Right forelimb (tissue), 1 donor: ENCODE measurements at regions not wholly inside any gene's neighbourhood (a gene's known extent, or its start where the extent isn't known, plus 50 kb on each side); places are given as distances from the start of the nearest gene placed in this dataset.

Experiments used
- DNase-seq: peaks from one replicate; pipeline ENCODE4 v3.0.0-alpha.2; 2018

DNA sequence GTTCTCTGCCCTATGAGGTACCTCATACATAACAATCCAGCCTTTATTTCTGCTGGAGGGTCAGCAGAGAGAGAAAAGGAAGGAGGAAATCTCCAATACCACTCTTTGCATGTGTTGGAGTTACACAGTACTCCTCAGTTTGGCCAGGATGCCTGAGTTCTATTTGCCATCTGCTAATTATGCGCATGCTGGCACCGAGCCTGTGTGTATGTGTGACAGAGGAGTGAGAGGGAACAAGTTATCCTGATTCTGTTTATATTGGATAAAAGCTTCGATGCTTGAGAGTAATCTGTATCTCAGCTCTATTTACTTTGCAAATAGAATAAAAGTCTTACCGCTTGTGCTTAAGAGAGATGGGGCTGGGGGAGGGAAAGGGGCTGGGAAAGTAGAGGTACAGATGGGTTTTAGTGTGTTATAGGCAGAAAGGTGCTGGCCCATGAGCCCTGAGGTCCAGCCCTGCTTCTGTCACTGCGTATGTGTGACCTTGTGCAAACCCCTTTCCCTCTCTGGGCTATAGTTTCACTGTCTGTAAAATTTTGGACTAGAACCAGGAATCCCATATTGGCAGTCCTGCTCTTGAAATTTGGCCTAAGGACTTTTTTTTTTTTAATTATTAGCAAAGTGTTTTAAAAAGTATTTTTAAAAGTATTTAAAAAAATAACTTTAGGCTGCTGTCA lies 54.5 kb upstream of the PLXNA2 start:
- no peak for DNase-seq

DNA sequence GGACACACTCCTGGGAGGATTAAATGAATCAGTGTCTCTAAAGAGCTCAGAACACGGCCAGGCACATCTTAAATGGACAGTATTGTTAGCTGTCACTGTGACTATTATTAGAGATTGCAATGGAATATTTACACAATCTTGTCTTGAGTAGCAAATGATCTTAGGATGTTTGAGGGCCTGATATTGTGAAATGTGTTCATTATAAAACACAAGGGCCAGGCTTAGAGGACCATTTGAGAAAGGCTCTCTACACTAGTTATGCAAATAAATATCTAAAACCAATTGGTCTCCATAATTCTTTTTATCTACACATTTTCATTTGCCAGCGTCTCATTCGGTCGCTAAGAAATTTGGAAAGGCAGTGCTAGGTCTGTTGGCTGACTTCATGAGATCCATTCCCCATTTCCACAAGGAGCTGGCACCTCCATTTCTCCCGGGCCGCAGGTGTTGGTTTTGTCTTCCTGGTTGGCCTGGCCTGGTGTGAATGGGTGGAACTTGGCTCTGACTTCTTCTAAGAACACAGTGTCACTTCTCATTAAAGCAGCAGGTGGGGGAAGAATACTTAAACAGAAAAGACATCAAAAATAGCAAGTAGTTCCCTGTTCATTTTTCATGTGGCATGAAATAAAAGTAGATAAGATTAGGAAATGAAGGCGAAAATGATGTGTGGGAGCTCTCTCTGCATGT lies 56.0 kb upstream of the PLXNA2 start:
- no peak for DNase-seq

DNA sequence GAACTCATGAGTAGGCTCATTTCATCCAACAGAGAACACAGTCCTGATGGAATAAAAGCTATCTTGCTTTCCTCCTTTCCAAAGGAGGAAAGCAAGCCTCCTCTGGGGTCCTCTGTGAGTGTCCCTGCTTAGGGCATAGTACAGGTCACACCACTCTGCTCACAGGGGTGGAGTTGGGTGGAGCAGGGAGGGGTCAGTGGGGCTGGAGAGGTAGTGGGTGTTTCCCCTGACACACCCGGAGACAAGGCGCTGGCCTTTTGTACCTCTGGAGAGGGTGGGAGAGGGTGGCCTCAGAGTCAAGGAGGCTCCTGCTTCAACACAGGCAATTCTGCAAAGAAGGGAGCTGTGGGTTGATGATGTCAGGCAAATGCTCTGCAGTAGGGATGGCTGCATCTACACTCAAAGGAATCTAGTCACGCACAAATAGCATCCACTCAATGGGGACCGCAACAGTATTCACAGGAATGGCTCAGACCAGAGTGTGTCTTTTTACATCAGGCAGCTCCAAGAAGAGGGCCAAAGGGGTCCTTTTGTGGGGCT lies 58.6 kb upstream of the PLXNA2 start:
- DNase-seq = no peak

DNA sequence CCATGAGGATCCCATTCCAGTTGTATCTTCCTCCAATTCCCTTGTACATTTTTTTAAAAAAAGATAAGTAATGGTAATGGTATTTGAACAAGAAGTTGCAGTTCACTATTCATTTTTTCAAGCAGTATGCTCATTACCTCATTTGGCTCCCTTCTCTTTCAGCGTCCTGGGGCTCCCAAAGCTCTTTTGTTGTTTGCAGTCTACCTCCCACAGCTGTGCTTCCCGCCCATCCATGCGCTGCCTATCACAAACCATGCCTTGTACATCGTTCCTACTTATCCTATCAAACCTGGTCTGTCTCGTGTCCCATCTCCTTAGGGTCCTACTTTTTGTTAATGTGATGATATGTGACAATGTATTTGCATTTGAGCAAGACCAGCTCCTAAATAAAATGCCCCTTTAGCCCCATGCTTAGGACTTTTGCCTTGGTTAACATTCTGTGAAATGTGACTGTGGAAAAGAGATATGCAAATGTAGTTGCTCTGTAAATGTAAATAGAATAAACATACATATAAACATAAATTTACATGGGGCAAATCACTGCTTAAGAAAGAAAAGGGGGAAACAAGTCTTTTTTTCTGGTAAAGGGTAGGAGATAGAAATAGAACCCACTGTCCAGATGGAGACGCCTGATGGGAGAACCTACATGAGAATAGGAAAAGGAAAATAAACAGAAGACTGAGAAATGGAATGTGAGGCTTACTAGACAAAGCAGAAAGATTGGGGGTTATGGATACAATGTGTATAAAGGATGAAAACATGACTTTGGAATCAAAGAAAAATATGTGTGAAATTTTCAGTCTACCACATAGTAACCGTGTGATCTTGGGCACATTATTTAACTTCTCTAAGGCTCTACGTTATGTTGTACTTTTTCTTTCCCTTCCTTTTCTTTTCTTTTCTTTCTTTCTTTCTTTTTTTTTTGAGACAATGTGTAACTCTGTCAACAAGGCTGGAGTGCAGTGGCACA lies 59.8 kb upstream of the PLXNA2 start:
- DNase-seq = no peak

DNA sequence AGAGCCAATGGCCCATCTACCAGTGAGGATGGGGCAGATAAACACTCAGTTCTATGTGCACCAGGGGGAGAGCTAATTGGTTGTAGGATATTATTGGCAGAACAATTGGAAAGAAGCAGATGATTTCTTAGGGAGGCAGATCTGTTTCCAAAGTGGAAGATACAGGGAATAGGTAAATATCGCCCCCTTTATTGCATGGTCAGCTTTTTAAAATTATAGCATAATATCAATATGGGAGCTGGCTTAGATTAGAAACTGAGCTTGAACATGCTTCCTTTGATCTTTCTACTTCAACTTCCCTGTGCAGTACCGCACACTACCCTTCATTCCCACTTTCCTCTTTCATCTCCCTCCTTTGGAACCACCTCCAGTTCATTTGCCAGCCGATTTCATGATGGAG lies 64.0 kb upstream of the PLXNA2 start:
- no peak for DNase-seq

DNA sequence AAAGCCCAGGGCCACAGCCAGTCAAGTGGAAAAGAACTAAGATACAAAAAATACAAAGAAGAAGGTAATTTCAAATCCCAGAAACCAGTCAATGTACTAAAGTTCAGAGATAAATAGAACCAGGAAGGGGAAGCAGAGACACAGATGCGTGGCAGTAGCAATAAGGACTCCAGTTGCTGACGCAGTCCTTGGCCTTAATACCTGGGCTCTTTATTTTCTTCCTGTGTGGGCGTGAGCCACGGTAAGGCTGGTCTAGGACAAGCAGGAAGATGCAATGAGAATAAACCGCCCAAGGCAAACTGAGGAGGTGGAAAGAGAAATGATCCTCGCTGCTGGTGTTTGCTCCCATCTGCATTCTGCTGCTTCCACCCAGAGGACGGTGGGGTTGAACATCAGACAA lies 65.6 kb upstream of the PLXNA2 start:
- no peak for DNase-seq

DNA sequence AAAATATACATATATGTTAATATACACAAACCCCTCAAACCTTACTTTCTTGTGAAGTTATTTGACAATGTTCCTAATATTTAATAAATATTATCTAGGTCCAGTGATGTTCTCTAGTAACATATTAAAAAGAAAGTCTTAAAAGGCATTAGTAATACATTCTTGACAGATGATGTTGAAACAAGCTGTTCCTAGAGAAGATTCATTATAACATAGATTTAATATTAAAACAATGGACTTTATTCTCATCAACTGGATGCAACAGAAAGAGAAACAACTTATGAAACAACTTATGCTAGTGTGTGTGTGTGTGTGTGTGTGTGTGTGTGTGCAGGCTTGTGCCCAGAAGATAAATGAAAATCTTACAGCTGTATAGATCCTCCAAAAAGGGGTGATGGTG lies 68.5 kb upstream of the PLXNA2 start:
- DNase-seq = no peak

DNA sequence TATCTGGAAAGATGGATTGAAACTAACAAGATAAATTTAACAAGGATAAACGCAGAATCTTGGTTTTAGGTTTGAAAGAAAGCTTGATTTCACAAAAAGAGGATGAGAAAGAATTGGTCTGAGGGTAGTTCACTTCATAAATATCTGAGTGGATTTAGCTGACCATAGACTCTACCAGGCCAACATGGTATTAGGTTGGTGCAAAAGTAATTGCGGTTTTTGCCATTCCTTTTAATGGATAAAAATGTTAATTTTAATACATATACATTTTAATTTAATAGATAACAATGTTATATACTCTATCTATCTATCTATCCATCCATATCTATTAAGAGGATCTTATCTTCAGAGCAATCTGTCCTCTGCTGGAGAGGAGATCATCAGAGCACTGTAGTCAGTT lies 70.2 kb upstream of the PLXNA2 start:
- no peak for DNase-seq

DNA sequence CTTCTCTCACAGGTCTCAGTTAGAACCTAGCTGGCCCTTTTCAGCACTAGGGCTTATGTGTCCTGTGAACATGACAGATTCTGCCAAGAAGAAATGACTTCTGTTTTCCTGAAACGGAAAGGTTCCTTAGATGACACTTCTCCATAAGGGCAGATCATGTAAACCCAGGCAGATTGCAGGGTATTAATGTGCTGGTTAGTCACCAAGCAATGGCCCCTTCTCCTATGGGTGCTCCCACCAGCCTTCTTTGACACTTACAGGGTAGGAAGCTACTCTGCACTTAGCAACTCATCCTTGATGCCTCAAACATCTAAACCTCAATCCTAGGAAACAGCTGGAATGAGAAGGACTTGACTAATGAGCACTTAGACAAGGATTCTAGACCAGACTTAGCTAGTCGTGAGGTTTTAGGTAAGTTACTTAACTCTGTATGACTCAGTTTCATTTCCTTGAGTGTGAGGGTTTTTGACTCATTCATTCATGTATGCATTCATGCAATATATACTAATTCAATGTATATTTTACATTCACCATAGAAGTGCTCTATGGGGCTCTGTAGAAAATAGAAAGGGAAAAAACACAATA lies 74.1 kb upstream of the PLXNA2 start:
- no peak for DNase-seq

DNA sequence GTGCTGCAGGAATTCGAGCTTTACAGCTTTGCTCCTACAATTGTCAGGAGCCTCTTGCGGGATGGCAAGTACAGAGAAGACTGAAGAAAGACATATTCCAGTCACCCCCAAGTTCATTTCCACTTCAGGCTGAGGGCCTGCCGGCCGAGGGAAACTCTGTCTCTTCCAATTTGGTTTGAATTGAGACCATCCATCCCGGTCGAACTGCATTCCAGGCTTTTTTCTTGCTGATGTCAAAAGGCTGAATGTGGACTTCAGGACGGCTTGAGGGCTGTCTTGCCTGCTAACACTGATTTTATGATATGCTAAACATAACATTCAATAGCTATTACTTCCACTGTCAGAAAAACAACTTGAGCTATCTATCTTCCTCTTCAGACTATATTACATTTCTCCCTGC lies 79.8 kb upstream of the PLXNA2 start:
- no peak for DNase-seq

DNA sequence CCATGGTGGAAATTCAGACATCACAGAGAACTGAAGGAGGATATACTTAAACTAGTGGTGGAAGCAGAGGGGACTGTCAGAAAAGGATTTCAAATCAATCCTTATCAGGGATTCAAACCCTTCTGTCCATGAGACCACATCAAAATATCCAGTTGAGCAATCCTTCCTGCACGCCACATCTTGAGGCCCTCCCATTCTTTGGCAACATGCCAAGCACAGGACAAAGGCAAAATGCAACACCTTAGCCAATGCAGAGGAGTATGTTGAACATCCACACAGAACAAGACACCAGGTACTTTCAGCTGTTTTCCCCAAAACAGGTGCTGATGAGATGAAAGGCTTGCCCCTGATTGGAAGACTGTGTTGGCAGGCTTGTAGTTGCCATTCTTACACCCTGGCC lies 81.8 kb upstream of the PLXNA2 start:
- DNase-seq = no peak

DNA sequence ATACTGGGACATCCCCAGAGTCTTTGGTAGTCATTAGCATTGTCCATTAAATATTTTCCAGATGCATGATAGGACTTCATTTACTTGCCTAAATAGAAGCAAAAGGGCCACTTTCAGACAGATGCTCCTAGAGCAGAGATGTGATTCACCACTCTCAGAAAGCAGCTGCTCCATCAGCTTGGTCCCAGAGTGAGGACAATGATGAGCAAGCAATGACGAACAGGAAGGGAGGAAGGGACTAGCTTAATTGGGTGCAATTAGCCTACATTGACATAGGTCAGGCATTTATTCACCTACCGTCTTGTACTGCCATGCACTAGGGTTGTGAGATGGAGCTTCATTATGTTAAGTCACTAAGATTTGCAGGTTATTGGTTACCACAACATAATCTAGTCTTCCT lies 85.1 kb upstream of the PLXNA2 start:
- no peak for DNase-seq

DNA sequence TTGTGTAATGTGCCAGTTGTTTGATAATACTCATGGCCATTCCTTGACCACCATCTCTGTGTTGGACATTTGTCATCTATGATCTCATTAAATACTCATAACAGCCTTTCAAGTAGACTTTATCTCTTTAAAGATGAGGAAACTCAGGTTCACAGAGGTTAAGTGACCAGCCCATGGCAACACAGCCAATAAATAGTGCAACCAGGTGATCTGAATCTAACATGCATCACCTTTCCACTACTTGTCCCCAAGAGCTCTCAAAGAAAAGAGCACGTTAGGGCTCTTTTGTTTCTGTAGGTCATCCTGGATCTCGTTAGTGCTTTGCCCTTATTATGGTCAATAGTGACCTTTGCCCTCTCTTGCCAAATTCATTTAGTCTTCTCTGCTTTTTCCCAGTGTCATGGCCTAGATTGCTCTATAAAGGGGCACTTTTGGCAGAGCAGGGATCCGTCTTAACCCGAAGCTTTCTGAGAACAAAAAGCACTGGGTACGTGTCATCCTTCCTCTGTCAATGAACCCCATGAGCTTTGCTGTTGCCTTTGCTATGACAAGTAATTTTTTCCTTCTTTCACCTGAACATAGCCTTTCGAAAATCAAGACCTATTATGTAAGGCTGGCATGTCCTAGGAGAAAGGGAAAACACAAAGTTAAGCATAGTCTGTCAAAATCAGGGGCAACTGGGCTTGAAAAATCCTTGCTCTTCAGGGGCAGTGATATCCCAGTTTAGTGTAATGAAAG lies 88.0 kb upstream of the PLXNA2 start:
- no peak for DNase-seq

DNA sequence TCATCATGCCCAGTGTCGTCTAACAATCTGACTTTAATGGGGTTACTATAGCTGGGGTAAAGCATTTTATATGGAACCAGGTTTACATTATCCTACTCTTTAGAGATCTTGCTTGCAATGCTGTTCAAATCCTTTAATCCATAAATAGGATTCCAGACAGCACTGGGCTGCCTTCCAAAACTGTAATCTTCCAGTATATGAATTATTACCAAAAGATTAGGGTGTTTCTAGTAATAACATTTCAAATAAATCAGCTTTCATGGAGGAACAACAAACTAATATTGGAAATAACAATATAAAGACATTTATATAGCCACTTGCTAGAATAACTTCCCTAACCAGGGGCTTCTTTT lies 88.6 kb upstream of the PLXNA2 start:
- DNase-seq = no peak

DNA sequence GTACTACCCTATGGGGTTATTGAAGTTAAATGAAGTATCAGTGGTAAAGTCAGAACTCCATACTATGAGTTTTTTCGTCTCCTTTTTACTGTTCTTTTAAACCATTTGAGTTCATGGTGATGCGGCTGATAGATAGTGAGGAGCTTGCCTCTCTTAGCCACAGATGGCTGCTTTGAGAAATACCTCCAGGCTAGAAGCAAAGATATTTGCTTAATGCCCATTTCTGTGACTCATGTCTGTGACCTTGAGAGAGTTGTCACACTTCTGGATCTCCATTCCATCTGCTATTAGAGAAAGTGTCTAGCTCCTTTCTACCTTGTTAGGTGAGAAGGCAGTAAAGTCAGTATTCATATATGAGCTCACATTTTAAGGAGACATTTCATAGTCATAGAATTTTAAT lies 89.5 kb upstream of the PLXNA2 start:
- DNase-seq = no peak

DNA sequence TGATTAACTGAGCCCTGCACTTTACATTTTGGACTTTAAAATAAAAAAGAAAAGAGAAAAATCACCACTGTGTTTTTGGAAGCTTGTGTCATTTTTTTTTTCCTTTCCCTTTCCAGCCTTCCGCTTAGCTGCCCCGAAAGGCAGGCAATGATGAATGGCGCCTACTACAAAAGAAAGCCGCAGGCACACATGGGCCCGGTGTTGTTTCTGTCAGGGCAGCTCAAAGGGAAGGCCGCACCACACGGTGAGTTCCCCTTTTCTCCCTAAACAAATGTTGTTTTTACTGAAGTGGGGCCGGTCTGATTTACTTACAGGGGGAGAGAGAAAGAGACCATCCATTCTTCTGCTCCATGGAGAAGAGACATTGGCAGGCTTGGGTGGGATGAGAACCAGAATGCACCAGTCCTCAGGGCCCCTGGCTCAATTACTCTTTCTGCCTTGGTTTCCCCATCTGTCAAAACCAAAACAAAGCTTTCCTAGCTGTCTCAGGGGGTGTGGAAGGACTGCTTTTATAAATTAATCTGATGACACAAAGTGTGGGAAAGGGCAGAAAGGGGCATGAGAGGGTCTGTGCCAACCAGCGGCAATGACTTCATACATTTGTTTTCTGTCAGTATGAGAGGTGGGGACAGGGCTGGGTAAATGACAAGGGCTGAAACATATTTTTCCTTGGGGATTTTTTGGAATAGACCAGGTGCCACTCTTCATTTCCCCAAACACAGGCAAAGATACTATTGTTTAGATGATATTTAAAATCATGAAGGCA lies 91.4 kb upstream of the PLXNA2 start:
- DNase-seq = no peak

DNA sequence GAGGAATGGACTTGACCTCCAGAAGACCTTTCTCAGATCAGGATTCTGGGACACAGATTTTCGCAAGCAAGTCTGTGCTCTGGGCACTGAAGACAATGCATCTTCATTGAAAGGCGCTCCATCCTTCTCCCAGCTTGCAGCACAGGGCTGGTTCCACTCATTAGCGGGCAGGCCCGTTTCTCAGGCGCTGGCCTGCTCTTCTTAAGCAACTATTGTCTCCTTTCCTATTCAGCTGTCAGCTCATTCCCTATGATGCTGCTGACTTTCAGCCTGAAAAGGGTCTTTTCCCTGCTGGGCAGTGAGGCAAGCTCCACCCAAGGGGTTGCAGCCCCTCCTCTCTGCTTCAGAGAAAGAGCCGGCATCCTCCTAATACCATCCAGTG lies 91.9 kb upstream of the PLXNA2 start:
- DNase-seq = no peak

DNA sequence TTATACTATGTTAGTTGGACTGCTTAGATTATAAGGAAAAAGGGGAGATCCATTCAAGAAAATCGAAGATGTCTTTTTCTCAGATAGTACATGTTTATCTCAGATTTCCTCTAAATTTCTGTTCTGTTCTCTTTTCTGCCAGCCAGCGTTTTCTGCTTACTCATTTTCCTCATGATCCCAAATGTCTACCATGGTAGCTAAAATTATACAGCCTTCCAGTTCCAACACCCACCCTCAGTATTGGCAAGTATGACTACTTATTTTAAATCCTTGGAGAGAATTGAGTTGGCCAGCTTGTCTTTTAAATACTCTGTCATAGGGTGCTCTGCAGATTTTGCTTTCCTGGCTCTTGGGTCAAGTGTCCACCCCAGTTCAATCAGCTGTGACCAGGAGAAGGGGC lies 95.7 kb upstream of the PLXNA2 start:
- DNase-seq = no peak

DNA sequence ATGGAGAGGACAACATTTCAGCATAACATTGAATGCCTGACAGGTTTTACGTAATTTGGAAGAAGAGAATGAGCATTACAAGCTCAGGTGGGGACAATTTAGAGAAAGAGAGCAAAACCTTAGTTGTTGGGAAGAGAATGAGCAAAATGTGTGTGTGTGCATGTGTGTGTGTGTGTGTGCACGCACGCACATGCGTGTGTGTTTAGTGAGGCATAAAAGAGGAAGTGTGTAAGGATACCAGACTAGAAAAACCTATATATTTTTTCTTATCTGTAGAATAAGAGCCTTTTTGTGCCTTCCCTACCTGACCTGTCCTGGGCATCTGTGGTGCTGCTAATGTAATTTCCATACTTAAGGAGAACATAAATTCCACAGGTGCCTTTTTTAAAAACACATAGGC lies 99.0 kb upstream of the PLXNA2 start:
- no peak for DNase-seq

DNA sequence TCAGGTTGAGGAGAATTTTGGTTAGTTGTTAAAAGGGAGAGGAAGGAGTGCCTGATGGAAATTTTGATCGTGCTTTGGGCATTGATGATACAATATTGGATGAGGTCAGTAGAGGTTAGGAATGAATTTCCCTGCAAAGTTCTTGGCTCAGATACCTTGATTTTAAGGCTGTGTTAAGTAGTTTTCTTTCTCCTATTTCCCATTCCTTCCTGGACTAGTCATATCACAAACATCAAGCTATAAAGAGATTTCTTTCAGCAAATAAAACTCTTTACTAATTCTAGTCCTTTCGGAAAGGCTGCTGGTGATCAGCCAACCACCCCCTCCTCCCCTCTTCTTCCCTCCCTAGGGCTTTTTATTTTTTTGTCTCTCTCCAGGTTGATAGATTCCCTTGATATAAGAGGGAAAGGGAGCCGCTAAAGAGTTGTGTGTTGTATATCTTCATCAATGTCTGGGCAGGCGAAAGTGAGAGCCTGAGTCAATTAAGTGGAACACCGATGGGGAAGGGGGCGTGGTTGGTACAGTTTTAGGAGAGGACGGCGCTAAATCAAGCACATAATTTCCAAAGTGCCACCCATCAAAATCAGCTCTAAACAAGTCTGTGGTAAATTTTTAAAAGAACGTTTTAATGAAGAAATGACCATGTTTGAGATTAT lies 100.1 kb upstream of the PLXNA2 start:
- DNase-seq = no peak

DNA sequence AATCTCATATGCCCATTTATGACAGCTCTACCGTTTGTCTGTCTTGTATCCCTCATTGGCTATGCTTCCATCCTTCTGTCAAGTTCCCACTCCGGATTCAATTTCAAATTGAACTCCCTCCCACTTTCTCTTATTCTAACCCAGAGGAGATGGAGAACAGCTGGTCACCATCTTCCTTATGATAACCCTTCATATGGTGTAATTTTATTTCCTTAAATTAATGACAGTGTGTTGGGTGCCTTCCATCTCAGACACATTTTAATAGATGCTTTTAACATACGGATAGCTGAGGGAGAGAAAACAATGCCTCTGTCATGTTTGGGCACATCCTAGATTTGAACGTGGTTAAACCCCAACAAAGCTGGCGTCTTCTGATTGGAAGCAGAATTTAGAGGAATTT lies 103.0 kb upstream of the PLXNA2 start:
- DNase-seq = no peak
